HEK293 (cell line): ENCODE measurements at regions not wholly inside any gene's neighbourhood (a gene's known extent, or its start where the extent isn't known, plus 50 kb on each side); places are given as distances from the start of the nearest gene placed in this dataset.
"Not testable (repeated sequence)": the region's sequence is repeated elsewhere in the genome, so short reads cannot be mapped to it uniquely, and the experiment has no call there.

Experiments
- CTCF ChIP-seq: fragments of 450-650 bp; formaldehyde crosslinking; IDR thresholded peaks from 2 replicates; pipeline ENCODE4 v1.5.1; 2016; ENCODE audit warnings: missing biosample characterization, missing genetic modification characterization
- SETDB1 ChIP-seq: IDR thresholded peaks from one replicate; pipeline ENCODE4 v1.6.1; 2017; ENCODE audit warnings: mild to moderate bottlenecking, low read length, moderate library complexity, mixed read lengths; ENCODE audit not compliant: insufficient read length
- ZNF623 ChIP-seq: fragments of 450-650 bp; formaldehyde crosslinking; IDR thresholded peaks from 2 replicates; pipeline ENCODE4 v1.5.1; 2016; ENCODE audit warnings: missing biosample characterization, missing genetic modification characterization

DNA sequence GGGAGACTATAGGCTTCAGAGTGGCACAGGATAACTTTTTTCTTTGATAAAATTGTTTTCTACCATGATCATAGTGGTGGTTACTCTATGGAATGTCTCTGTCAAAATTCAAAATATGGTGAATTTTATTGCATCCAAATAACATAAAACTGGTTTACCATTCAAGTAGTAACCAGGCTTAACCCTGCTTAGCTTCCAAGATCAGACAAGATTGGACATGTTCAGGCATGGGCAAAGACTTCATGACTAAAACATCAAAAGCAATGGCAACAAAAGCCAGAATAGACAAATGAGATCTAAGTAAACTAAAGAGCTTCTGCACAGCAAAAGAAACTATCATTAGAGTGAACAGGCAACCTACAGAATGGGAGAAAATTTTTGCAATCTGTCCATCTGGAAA is 1070.1 kb upstream of the SLIT2 start:
- TF ChIP-seq ZNF623 (tag by site-specific recombination); SETDB1; CTCF (tag by site-specific recombination): not testable (repeated sequence)
